GM18861 (cell line): ENCODE measurements at regions not wholly inside any gene's neighbourhood (a gene's known extent, or its start where the extent isn't known, plus 50 kb on each side); places are given as distances from the start of the nearest gene placed in this dataset.

ENCODE experiments used
- ATAC-seq: cut with Tn5 transposase; IDR thresholded peaks from one replicate; pipeline ENCODE4 v1.9.1; 2021; ENCODE audit not compliant: unreplicated experiment

DNA sequence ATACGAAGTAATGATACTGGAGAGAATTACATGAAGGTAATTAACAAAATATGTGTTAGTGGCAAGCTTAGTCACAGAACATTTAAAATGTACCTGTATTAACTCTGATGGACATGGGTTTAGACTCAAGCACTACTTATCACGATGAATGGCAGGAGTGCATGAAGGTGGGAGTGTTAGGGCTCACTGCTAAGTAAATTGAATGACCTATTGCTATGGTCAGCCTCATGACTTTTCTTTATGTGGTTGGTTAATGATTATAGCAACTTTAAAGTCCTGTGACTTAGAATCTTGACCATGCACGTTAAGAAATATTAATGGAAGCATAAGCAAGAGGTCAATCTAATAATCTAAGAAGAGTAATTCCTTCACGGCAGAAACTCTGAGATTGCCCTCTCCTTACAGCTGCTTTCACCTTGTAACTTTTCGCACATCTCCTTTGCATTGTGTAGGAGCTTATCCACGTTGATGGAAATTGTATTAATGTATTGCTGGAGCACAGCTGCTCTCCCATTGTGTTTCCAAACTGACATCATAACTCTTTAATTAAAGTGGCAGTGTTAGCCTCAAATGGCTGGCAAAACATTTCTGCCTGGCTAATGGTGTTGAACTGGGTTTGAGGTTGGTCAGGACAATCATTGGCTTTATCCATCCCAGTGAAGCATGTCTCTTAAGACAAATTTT, 114.5 kb downstream of the RXFP2 start:
- ATAC-seq, result no peak

DNA sequence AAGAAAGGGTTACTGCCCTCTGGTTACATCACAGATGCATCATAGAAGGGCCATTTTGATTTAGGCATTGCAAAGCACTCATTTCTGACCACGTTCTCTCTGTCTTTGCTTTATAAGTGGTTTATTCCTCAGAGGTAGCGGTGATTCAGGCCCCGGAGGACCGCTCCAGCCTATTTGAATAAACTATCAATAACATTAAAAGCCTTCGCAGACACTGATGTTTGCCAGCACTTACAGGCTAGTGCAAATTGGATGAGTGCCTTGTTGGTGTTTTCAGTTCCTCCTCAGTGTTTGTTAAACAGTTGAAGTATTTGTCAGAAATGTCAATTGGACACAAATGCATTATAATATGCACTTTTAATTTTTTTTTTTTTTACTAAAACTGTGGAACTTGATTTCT, 120.2 kb downstream of the RXFP2 start:
- peak; percentile 52 for ATAC-seq

- ATAC-seq, result no peak
Measured at GRCh38 chr13:31860002-31860401, 120.7 kb downstream of the RXFP2 start.

DNA sequence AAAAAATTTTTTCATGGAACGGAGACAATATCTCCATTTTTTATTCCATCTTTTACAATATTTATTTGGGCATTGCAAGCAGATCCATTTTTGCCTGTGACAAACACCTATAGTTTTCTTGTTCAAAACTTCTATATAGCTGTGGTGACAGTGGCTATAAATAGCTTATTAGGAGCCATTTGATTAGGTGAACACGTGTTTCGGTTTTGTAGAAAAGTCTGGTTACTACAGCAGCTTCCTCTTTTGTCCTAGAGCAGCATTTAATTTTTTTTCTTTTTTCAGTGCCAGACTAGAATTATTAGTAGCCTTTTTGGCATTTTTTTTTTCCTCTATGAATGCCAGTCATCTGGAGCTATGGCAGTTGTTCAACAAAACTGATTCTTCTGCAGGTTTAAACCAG, 123.5 kb downstream of the RXFP2 start:
- ATAC-seq, result peak; percentile 54

GRCh38 chr13:31864307-31864706, 125.0 kb downstream of the RXFP2 start:
- no peak for ATAC-seq

GRCh38 chr13:31866099-31866498, 126.8 kb downstream of the RXFP2 start:
- no peak for ATAC-seq

DNA sequence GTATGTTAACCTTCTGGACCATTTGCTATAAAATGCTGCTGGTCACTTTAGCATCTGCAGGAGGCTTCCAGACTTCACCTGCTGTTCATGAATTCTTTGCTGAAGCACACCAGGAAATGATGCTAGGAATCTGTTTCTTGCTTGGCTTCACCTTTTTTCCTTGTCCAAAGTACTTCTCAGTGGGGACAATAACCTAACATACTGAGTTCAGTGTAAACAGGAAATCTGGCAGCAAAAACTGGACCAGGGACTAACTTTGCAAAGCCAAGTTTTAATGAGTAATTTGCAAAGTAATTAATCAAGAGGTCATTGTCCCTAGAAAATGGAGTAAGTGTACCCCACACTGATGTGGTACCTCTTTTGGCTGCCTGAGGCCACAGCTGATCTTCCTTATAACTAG, 128.4 kb downstream of the RXFP2 start:
- no peak for ATAC-seq

GRCh38 chr13:31869582-31869981, 130.3 kb downstream of the RXFP2 start:
- ATAC-seq, result no peak

DNA sequence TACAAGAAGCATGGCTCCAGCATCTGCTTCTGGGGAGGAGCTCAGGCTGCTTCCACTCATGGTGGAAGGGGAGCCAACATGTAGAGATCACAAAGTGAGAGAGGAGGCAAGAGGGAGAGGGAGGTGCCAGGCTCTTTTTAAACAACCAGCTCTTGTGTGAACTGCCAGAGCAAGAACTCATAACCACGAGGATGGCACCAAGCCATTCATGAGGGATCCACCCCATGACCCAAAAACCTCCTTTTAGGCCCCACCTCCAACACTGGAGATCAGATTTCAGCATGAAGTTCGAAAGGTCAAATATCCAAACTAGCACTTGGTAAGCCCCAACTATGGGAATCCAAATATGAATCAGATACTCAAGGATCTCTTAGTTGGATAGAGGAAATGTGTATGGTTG, 131.2 kb downstream of the RXFP2 start:
- no peak for ATAC-seq

GRCh38 chr13:31873145-31873544, 133.8 kb downstream of the RXFP2 start:
- ATAC-seq, result no peak

DNA sequence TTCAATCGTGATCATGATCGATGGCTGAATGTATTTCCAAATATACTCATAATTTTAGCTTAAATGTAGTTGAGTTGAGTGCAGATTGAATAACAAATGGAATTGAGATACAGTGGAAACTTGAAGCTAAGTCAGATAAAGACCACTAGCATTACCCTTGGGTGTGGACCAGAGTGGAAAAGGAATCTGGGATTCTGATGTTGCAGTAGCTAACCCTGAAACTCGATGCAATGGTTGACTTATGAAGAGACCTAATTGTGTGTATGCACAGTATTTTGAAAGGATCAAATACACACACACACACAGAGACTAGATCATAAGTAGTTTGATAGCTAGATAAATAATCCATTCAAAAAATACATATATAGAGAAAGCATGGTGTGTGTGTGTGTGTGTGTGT, 135.8 kb downstream of the RXFP2 start:
- ATAC-seq, result no peak

GRCh38 chr13:31878052-31878451, 138.7 kb downstream of the RXFP2 start:
- no peak for ATAC-seq

- no peak for ATAC-seq
Measured at GRCh38 chr13:31878495-31878894, 139.2 kb downstream of the RXFP2 start.

DNA sequence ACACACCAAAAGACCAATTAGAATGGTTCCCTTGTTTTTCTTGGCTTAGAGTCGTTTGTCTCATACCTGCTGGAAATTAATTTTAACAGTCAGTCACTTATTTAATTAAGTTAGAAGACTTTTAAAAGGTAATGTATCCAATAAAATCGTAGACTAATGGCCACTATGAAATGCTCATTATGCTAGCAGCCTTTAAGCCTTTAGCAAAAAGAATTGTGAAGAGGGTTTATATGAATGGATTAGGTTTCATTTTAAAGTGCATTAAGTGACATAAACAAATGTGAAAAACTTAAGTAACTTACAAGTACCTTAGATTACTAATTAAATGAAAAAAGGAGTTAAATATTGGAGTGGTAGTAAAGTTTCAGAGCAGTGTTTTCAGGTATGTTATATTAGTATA, 139.6 kb downstream of the RXFP2 start:
- no peak for ATAC-seq

GRCh38 chr13:31880851-31881494, 141.6 kb downstream of the RXFP2 start:
- no peak for ATAC-seq

- ATAC-seq, result no peak
Measured at GRCh38 chr13:31881495-31881882, 142.2 kb downstream of the RXFP2 start.

GRCh38 chr13:31882794-31883193, 143.5 kb downstream of the RXFP2 start:
- ATAC-seq, result no peak

DNA sequence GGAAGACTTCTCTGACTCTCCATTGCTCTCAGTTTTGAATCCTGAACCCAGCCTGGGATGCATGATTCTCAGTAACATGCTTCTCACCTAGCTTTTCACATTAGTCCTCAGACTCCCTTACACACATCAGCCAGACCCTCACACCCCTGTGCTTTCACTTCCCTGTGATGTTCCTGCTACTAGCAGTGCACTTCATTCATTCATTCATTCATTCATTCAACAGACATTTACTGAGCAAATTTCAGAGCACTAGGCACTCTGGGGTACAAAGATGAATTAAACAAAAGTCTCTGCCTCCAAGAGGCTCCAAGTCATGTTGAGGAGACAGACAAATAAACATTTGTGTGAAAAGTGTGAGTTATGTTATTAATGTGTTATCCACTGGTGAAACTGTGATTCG, 145.2 kb downstream of the RXFP2 start:
- no peak for ATAC-seq

GRCh38 chr13:31885994-31886393, 145.6 kb upstream of the FRY start:
- ATAC-seq, result no peak

- no peak for ATAC-seq
Measured at GRCh38 chr13:31887286-31887685, 144.3 kb upstream of the FRY start.

DNA sequence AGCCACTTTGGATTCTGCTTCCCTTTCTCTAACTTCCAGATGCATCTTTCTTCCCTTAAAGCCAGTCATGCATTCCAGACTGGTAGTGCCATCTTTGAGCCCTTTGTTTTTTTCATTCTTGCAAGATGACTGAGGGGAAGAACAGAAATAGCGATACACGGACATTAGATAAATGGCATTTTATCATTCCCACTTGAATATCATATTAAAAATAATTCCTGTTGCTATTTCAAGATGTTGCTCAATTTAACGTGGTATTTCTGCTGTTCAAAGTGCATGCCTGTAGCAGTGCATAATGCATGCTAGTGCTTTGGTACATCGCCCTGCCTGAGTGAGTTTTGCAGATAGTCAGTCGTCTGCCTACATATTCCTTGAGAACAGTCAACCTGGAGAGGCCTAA, 140.6 kb upstream of the FRY start:
- no peak for ATAC-seq

- ATAC-seq, result no peak
Measured at GRCh38 chr13:31891472-31891871, 140.1 kb upstream of the FRY start.

- no peak for ATAC-seq
Measured at GRCh38 chr13:31894931-31895330, 136.6 kb upstream of the FRY start.
